SK-N-SH (cell line): ENCODE measurements at regions not wholly inside any gene's neighbourhood (a gene's known extent, or its start where the extent isn't known, plus 50 kb on each side); places are given as distances from the start of the nearest gene placed in this dataset.

Source experiments
- EP300 ChIP-seq, 2 experiments: IDR thresholded peaks; 2 replicates each; pipeline versions ENCODE4 v1.4.0 to v1.6.1; 2012; ENCODE audit warnings: borderline replicate concordance in 1 of 2, low read depth in 1 of 2, low read length in 1 of 2
- GABPA ChIP-seq: IDR thresholded peaks from 2 replicates; pipeline ENCODE4 v1.4.0; 2012; ENCODE audit warnings: low read depth, mild to moderate bottlenecking
- JUND ChIP-seq: IDR thresholded peaks from 2 replicates; pipeline ENCODE4 v1.4.0; 2012
- YY1 ChIP-seq: IDR thresholded peaks from 2 replicates; pipeline ENCODE4 v1.4.0; 2012; ENCODE audit warnings: low read depth, mild to moderate bottlenecking
- TF ChIP-seq, protein P1 (sequence below): fragments of 200-600 bp; sonication (generic); IDR thresholded peaks from 2 replicates; pipeline ENCODE4 v1.6.1; 2017; ENCODE audit warnings: antibody characterized with exemption, mild to moderate bottlenecking, moderate library complexity
- TF ChIP-seq, protein P2 (sequence below): fragments of 150-350 bp; IDR thresholded peaks from 2 replicates; pipeline ENCODE4 v1.6.1; 2017; ENCODE audit warnings: antibody characterized with exemption, low read length, low read depth, borderline replicate concordance
- TF ChIP-seq, protein P3 (sequence below): IDR thresholded peaks from 2 replicates; pipeline ENCODE4; 2012

DNA sequence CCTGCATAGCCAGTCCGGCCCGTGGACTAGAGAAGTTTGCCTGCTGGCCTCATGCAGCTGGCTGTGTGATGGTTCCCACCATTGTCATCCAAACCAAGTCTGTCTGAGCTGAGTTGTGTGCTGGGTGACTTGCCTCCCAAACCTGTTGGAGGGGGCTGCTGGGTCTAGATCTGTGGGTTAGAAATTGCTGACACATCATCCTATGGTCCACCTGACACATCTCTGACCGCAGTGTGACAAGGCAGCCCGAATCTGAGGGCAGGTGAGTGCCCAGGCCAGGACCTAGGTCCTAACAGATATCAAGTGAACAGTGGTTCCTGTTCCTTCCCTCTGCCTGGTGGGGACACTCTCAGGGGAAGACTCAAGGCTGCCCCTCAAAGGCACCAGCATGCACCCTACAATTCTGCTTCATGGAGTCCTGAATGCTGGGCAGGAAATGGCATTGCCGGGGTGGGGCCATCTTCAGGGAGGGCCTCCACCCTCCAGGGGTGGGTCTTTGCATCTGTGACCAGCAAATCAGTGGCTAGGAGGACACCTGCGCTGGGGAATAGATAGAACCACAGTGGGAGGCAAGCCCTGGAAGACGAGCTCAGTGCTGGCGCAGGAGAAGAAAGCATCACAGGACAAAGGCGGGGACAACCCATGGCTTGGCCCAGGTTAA is 117.9 kb upstream of the ID2 start:
- TF ChIP-seq, protein P1, sequence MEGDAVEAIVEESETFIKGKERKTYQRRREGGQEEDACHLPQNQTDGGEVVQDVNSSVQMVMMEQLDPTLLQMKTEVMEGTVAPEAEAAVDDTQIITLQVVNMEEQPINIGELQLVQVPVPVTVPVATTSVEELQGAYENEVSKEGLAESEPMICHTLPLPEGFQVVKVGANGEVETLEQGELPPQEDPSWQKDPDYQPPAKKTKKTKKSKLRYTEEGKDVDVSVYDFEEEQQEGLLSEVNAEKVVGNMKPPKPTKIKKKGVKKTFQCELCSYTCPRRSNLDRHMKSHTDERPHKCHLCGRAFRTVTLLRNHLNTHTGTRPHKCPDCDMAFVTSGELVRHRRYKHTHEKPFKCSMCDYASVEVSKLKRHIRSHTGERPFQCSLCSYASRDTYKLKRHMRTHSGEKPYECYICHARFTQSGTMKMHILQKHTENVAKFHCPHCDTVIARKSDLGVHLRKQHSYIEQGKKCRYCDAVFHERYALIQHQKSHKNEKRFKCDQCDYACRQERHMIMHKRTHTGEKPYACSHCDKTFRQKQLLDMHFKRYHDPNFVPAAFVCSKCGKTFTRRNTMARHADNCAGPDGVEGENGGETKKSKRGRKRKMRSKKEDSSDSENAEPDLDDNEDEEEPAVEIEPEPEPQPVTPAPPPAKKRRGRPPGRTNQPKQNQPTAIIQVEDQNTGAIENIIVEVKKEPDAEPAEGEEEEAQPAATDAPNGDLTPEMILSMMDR = no peak
- TF ChIP-seq JUND (no peak), YY1 (no peak), GABPA (no peak), EP300 (IDR thresholded peaks at IDR 0.05; ENCODE audit: borderline replicate concordance in 1 of 2, low read depth in 1 of 2, low read length in 1 of 2) (no peak)
- TF ChIP-seq, protein P2, sequence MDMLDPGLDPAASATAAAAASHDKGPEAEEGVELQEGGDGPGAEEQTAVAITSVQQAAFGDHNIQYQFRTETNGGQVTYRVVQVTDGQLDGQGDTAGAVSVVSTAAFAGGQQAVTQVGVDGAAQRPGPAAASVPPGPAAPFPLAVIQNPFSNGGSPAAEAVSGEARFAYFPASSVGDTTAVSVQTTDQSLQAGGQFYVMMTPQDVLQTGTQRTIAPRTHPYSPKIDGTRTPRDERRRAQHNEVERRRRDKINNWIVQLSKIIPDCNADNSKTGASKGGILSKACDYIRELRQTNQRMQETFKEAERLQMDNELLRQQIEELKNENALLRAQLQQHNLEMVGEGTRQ = no peak
- TF ChIP-seq, protein P3, sequence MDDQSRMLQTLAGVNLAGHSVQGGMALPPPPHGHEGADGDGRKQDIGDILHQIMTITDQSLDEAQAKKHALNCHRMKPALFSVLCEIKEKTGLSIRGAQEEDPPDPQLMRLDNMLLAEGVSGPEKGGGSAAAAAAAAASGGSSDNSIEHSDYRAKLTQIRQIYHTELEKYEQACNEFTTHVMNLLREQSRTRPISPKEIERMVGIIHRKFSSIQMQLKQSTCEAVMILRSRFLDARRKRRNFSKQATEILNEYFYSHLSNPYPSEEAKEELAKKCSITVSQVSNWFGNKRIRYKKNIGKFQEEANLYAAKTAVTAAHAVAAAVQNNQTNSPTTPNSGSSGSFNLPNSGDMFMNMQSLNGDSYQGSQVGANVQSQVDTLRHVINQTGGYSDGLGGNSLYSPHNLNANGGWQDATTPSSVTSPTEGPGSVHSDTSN = no peak
